HFF-Myc (cell line): ENCODE measurements at regions not wholly inside any gene's neighbourhood (a gene's known extent, or its start where the extent isn't known, plus 50 kb on each side); places are given as distances from the start of the nearest gene placed in this dataset.

Experiments
- DNase-seq: peaks from one replicate; pipeline ENCODE4 v3.0.0-alpha.2; 2011; ENCODE audit warnings: low read depth; ENCODE audit errors: extremely low read depth
- H3K4me3 ChIP-seq: replicated peaks from 2 replicates; pipeline ENCODE4 v1.5.1; 2011; ENCODE audit warnings: low read depth, mild to moderate bottlenecking, control low read depth, low read length
- TF ChIP-seq, protein P1 (sequence below): IDR thresholded peaks from 2 replicates; pipeline ENCODE4 v1.5.1; 2012; ENCODE audit warnings: mild to moderate bottlenecking, low read depth, low read length, control low read depth; ENCODE audit errors: missing control alignments

DNA sequence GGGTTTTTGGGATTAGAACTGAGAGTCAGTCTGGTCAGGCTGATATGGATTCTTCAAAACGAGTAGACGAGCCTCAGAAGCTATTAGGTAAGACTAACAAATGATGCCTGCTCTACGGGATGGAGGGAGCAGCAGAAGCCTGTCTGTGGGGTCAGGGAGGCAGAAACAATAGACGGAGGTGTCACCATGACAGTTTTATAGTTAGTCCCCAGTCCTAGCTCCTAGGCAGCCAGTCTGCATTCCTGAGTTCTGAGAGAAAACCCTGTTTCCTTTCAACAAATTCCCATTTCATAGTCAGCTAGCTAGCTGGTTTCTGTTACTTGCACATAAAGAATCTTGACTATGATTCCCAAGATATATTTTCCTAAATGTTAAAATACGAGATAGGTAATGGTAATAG lies 542.1 kb downstream of the PID1 start:
- TF ChIP-seq, protein P1, sequence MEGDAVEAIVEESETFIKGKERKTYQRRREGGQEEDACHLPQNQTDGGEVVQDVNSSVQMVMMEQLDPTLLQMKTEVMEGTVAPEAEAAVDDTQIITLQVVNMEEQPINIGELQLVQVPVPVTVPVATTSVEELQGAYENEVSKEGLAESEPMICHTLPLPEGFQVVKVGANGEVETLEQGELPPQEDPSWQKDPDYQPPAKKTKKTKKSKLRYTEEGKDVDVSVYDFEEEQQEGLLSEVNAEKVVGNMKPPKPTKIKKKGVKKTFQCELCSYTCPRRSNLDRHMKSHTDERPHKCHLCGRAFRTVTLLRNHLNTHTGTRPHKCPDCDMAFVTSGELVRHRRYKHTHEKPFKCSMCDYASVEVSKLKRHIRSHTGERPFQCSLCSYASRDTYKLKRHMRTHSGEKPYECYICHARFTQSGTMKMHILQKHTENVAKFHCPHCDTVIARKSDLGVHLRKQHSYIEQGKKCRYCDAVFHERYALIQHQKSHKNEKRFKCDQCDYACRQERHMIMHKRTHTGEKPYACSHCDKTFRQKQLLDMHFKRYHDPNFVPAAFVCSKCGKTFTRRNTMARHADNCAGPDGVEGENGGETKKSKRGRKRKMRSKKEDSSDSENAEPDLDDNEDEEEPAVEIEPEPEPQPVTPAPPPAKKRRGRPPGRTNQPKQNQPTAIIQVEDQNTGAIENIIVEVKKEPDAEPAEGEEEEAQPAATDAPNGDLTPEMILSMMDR: no peak
- DNase-seq: no peak
- no peak overlapping the region for H3K4me3 ChIP-seq

DNA sequence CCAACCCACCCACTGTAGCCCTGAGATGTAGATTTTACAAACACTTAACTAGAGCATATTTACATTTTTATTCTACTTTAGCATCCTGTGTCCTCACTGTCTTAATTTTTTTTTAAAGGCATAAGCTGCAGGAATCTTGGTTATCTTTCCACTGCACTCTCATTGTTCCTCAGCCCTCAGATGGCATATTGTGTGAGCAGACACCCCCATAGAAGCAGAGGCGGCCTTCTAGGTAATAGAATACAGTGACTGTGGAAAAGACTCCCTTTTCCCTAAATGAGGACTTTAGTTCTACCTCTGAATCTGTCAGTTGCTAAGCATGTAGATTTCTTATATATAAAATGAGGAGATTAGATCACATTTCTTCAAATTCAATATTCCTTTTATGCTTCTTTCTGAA lies 543.5 kb upstream of the SPHKAP start:
- TF ChIP-seq, protein P1: no peak
- no peak for DNase-seq
- H3K4me3 ChIP-seq: no peak overlapping the region

- no peak overlapping the region for H3K4me3 ChIP-seq
- TF ChIP-seq, protein P1: no peak
- no peak for DNase-seq
These were observed 542.1 kb upstream of the SPHKAP start for GRCh38 chr2:228723599-228723998.

- H3K4me3 ChIP-seq: no peak overlapping the region
- TF ChIP-seq, protein P1: no peak
- DNase-seq: no peak
These were observed 540.8 kb upstream of the SPHKAP start for GRCh38 chr2:228722311-228722710.

GRCh38 chr2:228720895-228721294 lies 539.4 kb upstream of the SPHKAP start:
- DNase-seq: no peak
- no peak overlapping the region for H3K4me3 ChIP-seq
- TF ChIP-seq, protein P1: no peak

- DNase-seq: no peak
- H3K4me3 ChIP-seq: no peak overlapping the region
- TF ChIP-seq, protein P1: no peak
These were observed 528.4 kb upstream of the SPHKAP start for GRCh38 chr2:228709788-228710371.

GRCh38 chr2:228707846-228708245 lies 526.4 kb upstream of the SPHKAP start:
- TF ChIP-seq, protein P1: no peak
- H3K4me3 ChIP-seq: no peak overlapping the region

More at GRCh38 chr2:228707846-228708245, 526.4 kb upstream of the SPHKAP start:
- DNase-seq: no peak
